Liver (tissue), 1 donor: ENCODE measurements at regions not wholly inside any gene's neighbourhood (a gene's known extent, or its start where the extent isn't known, plus 50 kb on each side); places are given as distances from the start of the nearest gene placed in this dataset. TPM values are rescaled to one million over a fixed set of nuclear protein-coding genes. Genes with fewer than 3 reads are reported as not detected.

Source experiments
- small RNA-seq: library from RNA; depleted of rRNA; stranded (forward); fragments of <200 nt; gene quantifications from one replicate; pipeline ENCODE3, GENCODE V24; 2014

Small RNA genes lying in the stretch of these regions (small RNA-seq; reads per million reads assigned to genes)
- not detected for gene AC004852.1
- not detected for gene AC009945.1
- gene RF00012 = not detected
- gene RF00019 = not detected
